Esophagus squamous epithelium (tissue), 5 donors: ENCODE measurements at regions not wholly inside any gene's neighbourhood (a gene's known extent, or its start where the extent isn't known, plus 50 kb on each side); places are given as distances from the start of the nearest gene placed in this dataset.

ENCODE experiments used
- DNase-seq: peaks from one replicate; lab custom pipeline; 2025; lab: John Stamatoyannopoulos, UW
- H3K27ac ChIP-seq, 4 donors: fragments of 200-600 bp; sonication (generic); one replicate each; pipeline ENCODE4 v1.5.1; 2016 to 2019; ENCODE audit warnings: mild to moderate bottlenecking in 1 of 4
- H3K27me3 ChIP-seq, 4 donors: fragments of 200-600 bp; sonication (generic); 1 replicate in 3 of 4; 2 replicates in 1 of 4; pipeline versions ENCODE4 v1.5.1 to v1.6.0; 2017 to 2021; ENCODE audit warnings: antibody characterized with exemption in 1 of 4
- H3K36me3 ChIP-seq, 3 donors: fragments of 200-600 bp; sonication (generic); one replicate each; pipeline ENCODE4 v1.5.1; 2016 to 2019
- H3K4me1 ChIP-seq, 3 donors: fragments of 200-600 bp; sonication (generic); one replicate each; pipeline ENCODE4 v1.5.1; 2017 to 2019
- H3K4me3 ChIP-seq, 4 donors: fragments of 200-600 bp; sonication (generic); 1 replicate in 3 of 4; 2 replicates in 1 of 4; pipeline ENCODE4 v1.5.1; 2016 to 2019; ENCODE audit warnings: mild to moderate bottlenecking in 2 of 4, moderate library complexity in 1 of 4
- H3K9me3 ChIP-seq, 3 donors: fragments of 200-600 bp; sonication (generic); one replicate each; pipeline ENCODE4 v1.5.1; 2016 to 2019
- POLR2A ChIP-seq, 4 donors: fragments of 450-650 bp; IDR thresholded peaks; one replicate each; pipeline ENCODE4 v1.6.1; 2017; ENCODE audit warnings: antibody characterized with exemption in 4 of 4, mild to moderate bottlenecking in 4 of 4, moderate library complexity in 3 of 4
- WGBS, 2 donors: methylation state at CpG; one replicate each; pipeline ENCODE4 v1.1.5; 2018; 5-methylcytosine and 5-hydroxymethylcytosine counted together
- intact Hi-C: fragments of 100-400 bp; cut with DNase I; formaldehyde crosslinking; loops from one replicate; pipeline ENCODE4 v1.15.0; 2022
- TF ChIP-seq, protein P1 (sequence below), 6 experiments: fragments of 450-650 bp in 4 of 6; fragments of 200-600 bp in 2 of 6; sonication (generic) in 2 of 6; IDR thresholded peaks; one replicate each; pipeline ENCODE4 v1.5.1; 2016 to 2019; ENCODE audit warnings: antibody characterized with exemption in 6 of 6, mild to moderate bottlenecking in 4 of 6, moderate library complexity in 4 of 6
- donor health status: DM: yes; HTN: yes; CAD: no.

DNA sequence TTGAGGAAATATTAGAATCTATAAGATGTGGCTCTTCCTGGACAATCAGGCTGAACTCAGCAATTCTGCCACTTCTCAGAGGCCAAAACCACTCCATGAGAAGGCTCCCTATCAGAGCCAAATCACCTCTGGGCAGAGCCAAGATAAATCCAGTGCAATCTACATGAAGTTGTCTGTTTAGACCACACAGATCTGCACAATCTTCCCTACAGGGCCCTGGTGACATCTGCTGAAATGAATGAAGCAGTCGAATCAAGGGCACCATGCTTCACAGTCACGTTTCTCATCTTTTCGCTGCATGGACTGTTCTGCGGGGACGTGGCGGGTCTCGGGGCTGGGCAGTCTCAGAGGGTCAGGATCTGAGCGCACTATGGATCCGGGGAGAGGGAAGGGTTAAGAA lies 60.1 kb upstream of the CD93 start:
- Histone ChIP-seq H3K27ac (peak overlapping the region in 2 of 4 donors; percentile 84 to 90), H3K4me1 (peaks cover 20 to 95% (median 75%) of the 10 kb centered on the region in 3 donors), H3K36me3 (no peaks in the 10 kb centered on the region), H3K4me3 (no peak overlapping the region), H3K9me3 (no peaks in the 10 kb centered on the region), H3K27me3 (no peaks in the 10 kb centered on the region)
- TF ChIP-seq, protein P1, sequence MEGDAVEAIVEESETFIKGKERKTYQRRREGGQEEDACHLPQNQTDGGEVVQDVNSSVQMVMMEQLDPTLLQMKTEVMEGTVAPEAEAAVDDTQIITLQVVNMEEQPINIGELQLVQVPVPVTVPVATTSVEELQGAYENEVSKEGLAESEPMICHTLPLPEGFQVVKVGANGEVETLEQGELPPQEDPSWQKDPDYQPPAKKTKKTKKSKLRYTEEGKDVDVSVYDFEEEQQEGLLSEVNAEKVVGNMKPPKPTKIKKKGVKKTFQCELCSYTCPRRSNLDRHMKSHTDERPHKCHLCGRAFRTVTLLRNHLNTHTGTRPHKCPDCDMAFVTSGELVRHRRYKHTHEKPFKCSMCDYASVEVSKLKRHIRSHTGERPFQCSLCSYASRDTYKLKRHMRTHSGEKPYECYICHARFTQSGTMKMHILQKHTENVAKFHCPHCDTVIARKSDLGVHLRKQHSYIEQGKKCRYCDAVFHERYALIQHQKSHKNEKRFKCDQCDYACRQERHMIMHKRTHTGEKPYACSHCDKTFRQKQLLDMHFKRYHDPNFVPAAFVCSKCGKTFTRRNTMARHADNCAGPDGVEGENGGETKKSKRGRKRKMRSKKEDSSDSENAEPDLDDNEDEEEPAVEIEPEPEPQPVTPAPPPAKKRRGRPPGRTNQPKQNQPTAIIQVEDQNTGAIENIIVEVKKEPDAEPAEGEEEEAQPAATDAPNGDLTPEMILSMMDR (IDR thresholded peaks at IDR 0.05): no peak
- intact Hi-C loops: no loop called here
- 84 to 97% methylated on average over 9 of the region's 9 CpGs for WGBS, 2 donors
- no peak for DNase-seq

GRCh38 chr20:23145281-23145700 lies 59.2 kb upstream of the CD93 start:
- no peak for DNase-seq
- H3K27ac ChIP-seq: peak overlapping the region; percentile 80 to 90 (median 84)
- 49 to 57% methylated on average over 9 of the region's 9 CpGs for WGBS, 2 donors
- no peak for TF ChIP-seq POLR2A (IDR thresholded peaks at IDR 0.05)
- TF ChIP-seq, protein P1 (IDR thresholded peaks at IDR 0.05): no peak
- H3K4me1 ChIP-seq: peaks cover 20 to 86% (median 69%) of the 10 kb centered on the region in 3 donors
- H3K27me3 ChIP-seq: no peaks in the 10 kb centered on the region
- H3K36me3 ChIP-seq: no peaks in the 10 kb centered on the region
- H3K4me3 ChIP-seq: no peak overlapping the region
- intact Hi-C loops: no loop called here
- H3K9me3 ChIP-seq: no peaks in the 10 kb centered on the region

- H3K4me3 ChIP-seq: no peak overlapping the region
- peak overlapping the region; percentile 80 to 90 (median 84) for H3K27ac ChIP-seq
- 75 to 77% methylated on average over 5 to 7 of the region's 7 CpGs for WGBS, 2 donors
- no peaks in the 10 kb centered on the region for H3K36me3 ChIP-seq
- H3K4me1 ChIP-seq: peaks cover 20 to 82% (median 65%) of the 10 kb centered on the region in 3 donors
- no peak for TF ChIP-seq POLR2A (IDR thresholded peaks at IDR 0.05)
- TF ChIP-seq, protein P1 (IDR thresholded peaks at IDR 0.05): no peak
- DNase-seq: no peak
- no peaks in the 10 kb centered on the region for H3K9me3 ChIP-seq
- intact Hi-C loops: loop anchor here (5.0 kb wide), 1 partner anchor 48 kb away; no protein-coding TSS in a partner anchor
- H3K27me3 ChIP-seq: no peaks in the 10 kb centered on the region
Observed at GRCh38 chr20:23144856-23145255, 58.7 kb upstream of the CD93 start.

DNA sequence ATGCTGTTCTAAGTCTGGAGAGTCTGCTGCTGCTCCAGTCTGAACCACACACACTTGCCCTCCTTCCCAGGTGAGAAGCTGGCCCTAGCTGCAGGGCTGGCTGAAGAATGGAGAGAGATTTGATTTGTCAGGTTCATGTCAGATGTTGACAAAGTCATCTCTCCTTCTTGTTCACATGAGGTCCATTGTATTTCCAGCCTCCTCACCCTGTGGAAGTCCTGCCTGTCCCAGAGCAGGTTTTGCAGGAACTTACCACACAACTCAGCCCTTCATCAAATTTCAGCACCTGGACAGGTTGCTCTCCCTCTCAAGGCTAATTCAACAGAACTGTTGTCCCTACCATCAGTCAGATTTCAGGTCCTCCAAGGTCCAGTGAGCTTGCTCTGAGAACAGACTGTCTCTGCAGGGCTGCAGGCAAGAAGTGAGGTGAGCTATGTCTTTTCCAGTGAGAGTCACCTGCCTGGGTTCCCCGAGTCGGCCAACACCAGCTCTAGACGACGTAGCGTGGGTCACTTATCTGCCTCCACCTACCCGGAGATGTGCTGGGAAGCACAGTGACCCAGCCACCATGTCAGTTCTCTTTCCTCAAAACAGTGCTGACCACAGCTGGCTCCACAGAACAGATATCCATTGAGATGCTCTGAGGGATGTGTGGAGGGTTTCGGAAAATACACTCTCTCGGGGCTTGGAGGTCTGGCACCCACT lies 58.0 kb upstream of the CD93 start:
- TF ChIP-seq, protein P1 (IDR thresholded peaks at IDR 0.05): no peak
- TF ChIP-seq POLR2A (IDR thresholded peaks at IDR 0.05): no peak
- Histone ChIP-seq H3K36me3 (no peaks in the 10 kb centered on the region), H3K4me1 (peaks cover 20 to 82% (median 59%) of the 10 kb centered on the region in 3 donors), H3K27ac (peak overlapping the region; percentile 80 to 90 (median 84)), H3K27me3 (no peaks in the 10 kb centered on the region), H3K4me3 (no peak overlapping the region), H3K9me3 (no peaks in the 10 kb centered on the region)
- intact Hi-C loops: loop anchor here (5.0 kb wide), 1 partner anchor 47 kb away; no protein-coding TSS in a partner anchor
- WGBS, 2 donors: 91 to 96% methylated on average over 7 of the region's 8 CpGs
- DNase-seq: no peak

- 3 to 19% methylated on average over 5 of the region's 5 CpGs for WGBS, 2 donors
- H3K27me3 ChIP-seq: no peaks in the 10 kb centered on the region
- no peak for TF ChIP-seq POLR2A (IDR thresholded peaks at IDR 0.05)
- TF ChIP-seq, protein P1 (IDR thresholded peaks at IDR 0.05): peak in 1 of 6 experiments; percentile 7
Observed at GRCh38 chr20:23143098-23143497, 57.0 kb upstream of the CD93 start.

More at GRCh38 chr20:23143098-23143497, 57.0 kb upstream of the CD93 start:
- no peaks in the 10 kb centered on the region for H3K36me3 ChIP-seq
- intact Hi-C loops: loop anchor here (5.0 kb wide), 1 partner anchor 46 kb away; no protein-coding TSS in a partner anchor
- H3K9me3 ChIP-seq: no peaks in the 10 kb centered on the region
- H3K27ac ChIP-seq: peak overlapping the region; percentile 84 to 90 (median 88)
- H3K4me1 ChIP-seq: peaks cover 20 to 82% (median 61%) of the 10 kb centered on the region in 3 donors
- DNase-seq: no peak
- no peak overlapping the region for H3K4me3 ChIP-seq
